CD4-positive, alpha-beta T cell (primary cell): ENCODE measurements at regions not wholly inside any gene's neighbourhood (a gene's known extent, or its start where the extent isn't known, plus 50 kb on each side); places are given as distances from the start of the nearest gene placed in this dataset.

ENCODE experiments used
- ATAC-seq: fragments of 200-7000 bp; cut with Tn5 transposase; one replicate; pipeline ENCODE4 v1.10.0; 2022; ENCODE audit warnings: mild to moderate bottlenecking; ENCODE audit not compliant: poor library complexity
- CTCF ChIA-PET: fragments of 350-600 bp; sonication (Branson Sonifier 250); formaldehyde crosslinking; loops from one replicate; lab custom pipeline; 2021; ENCODE audit warnings: antibody characterized with exemption, inconsistent platforms; lab: Charles Lee
- POLR2A ChIA-PET: fragments of 350-600 bp; sonication (Branson Sonifier 250); formaldehyde crosslinking; loops from one replicate; lab custom pipeline; 2021; ENCODE audit warnings: antibody characterized with exemption, inconsistent platforms; lab: Charles Lee
- DNase-seq, 14 experiments: peaks; one replicate each; pipeline ENCODE4 v3.0.0-alpha.2; 2013 to 2020; ENCODE audit warnings: mixed read lengths in 2 of 14
- H3K27ac ChIP-seq, 2 donors: one replicate each; pipeline versions ENCODE4 v1.5.1 to v1.7.0; 2013; ENCODE audit warnings: low read length in 2 of 2, low read depth in 1 of 2, mild to moderate bottlenecking in 1 of 2
- H3K27me3 ChIP-seq, 2 experiments: 1 replicate in 1 of 2; 2 replicates in 1 of 2; pipeline versions ENCODE4 v1.6.1 to v1.7.0; 2013; ENCODE audit warnings: low read length in 2 of 2, control low read depth in 1 of 2, mild to moderate bottlenecking in 1 of 2, moderate library complexity in 1 of 2; ENCODE audit not compliant: insufficient read depth in 2 of 2, control insufficient read depth in 1 of 2
- H3K36me3 ChIP-seq: one replicate; pipeline ENCODE4 v1.6.1; 2013; ENCODE audit warnings: low read length, control low read depth; ENCODE audit not compliant: insufficient read depth
- H3K4me1 ChIP-seq: one replicate; pipeline ENCODE4 v1.6.1; 2013; ENCODE audit warnings: low read length, control low read depth; ENCODE audit not compliant: insufficient read depth
- H3K4me3 ChIP-seq: one replicate; pipeline ENCODE4 v1.5.1; 2013; ENCODE audit warnings: mild to moderate bottlenecking, low read length, moderate library complexity
- H3K9me3 ChIP-seq, 2 experiments: 1 replicate in 1 of 2; 2 replicates in 1 of 2; pipeline versions ENCODE4 v1.6.1 to v1.7.0; 2013; ENCODE audit warnings: low read length in 2 of 2, mild to moderate bottlenecking in 2 of 2, control low read depth in 1 of 2, moderate library complexity in 1 of 2; ENCODE audit not compliant: control insufficient read depth in 1 of 2, insufficient read depth in 1 of 2
- H3K27ac Mint-ChIP-seq: one replicate; pipeline ENCODE4 v1.8.0; 2020; ENCODE audit warnings: mixed read lengths
- H3K27me3 Mint-ChIP-seq: one replicate; pipeline ENCODE4 v1.8.0; 2021; ENCODE audit warnings: mixed read lengths
- H3K36me3 Mint-ChIP-seq: one replicate; pipeline ENCODE4 v1.8.0; 2021; ENCODE audit warnings: low read depth, mixed read lengths
- H3K4me1 Mint-ChIP-seq: one replicate; pipeline ENCODE4 v1.8.0; 2021; ENCODE audit warnings: low read depth, mixed read lengths
- H3K4me3 Mint-ChIP-seq: one replicate; pipeline ENCODE4 v1.8.0; 2020; ENCODE audit warnings: mild to moderate bottlenecking, mixed read lengths
- H3K9me3 Mint-ChIP-seq: one replicate; pipeline ENCODE4 v1.8.0; 2020; ENCODE audit warnings: mixed read lengths
- intact Hi-C, 2 experiments: fragments of 100-400 bp; cut with DNase I in 1 of 2; cut with micrococcal nuclease in 1 of 2; formaldehyde crosslinking; loops; one replicate each; pipeline versions ENCODE4 v1.15.1 to v1.9.0; 2023 to 2025; cut with DNase I, micrococcal nuclease
- TF ChIP-seq, protein P1 (sequence below): fragments of 200-600 bp; IDR thresholded peaks from one replicate; pipeline ENCODE4 v1.8.0; 2022; ENCODE audit warnings: antibody characterized with exemption, mild to moderate bottlenecking

DNA sequence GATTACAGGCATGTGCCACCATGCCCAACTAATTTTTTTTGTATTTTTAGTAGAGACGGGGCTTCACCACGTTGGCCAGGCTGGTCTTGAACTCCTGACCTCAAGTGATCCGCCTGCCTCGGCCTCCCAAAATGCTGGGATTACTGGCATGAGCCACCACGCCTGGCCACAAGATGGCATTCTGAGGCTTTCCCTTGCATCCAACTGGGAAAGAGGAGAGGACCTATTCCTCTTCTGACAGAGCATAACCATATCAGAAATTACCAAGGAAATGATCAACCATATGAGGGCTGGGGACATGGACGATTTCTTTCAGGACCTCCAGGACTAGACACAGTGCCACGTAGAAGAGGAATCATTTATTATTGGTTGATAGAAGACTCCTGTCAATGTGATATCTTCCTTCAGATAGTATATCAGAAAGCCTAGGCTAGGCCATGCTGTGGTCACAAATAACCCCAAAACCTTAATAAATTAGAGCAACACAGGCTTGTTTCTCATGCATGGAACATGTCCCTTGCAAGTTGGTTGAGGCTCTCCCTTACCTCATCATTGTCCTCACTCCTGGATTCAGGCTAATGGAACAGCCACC lies 372.3 kb upstream of the IL12A start:
- H3K4me1 ChIP-seq, result no peaks in the 10 kb centered on the region
- H3K27ac ChIP-seq, result no peak overlapping the region
- POLR2A ChIA-PET, result no interaction called here
- DNase-seq, result no peak
- H3K4me3 ChIP-seq, result no peak overlapping the region
- no peak for ATAC-seq
- Mint-ChIP-seq H3K36me3 (no peaks in the 10 kb centered on the region), H3K4me3 (no peak overlapping the region), H3K27me3 (no peaks in the 10 kb centered on the region), H3K9me3 (no peaks in the 10 kb centered on the region), H3K27ac (no peak overlapping the region), H3K4me1 (no peaks in the 10 kb centered on the region)
- intact Hi-C loops, result no loop called here
- H3K9me3 ChIP-seq, result no peaks in the 10 kb centered on the region
- no peaks in the 10 kb centered on the region for H3K36me3 ChIP-seq
- no peaks in the 10 kb centered on the region for H3K27me3 ChIP-seq
- TF ChIP-seq, protein P1, sequence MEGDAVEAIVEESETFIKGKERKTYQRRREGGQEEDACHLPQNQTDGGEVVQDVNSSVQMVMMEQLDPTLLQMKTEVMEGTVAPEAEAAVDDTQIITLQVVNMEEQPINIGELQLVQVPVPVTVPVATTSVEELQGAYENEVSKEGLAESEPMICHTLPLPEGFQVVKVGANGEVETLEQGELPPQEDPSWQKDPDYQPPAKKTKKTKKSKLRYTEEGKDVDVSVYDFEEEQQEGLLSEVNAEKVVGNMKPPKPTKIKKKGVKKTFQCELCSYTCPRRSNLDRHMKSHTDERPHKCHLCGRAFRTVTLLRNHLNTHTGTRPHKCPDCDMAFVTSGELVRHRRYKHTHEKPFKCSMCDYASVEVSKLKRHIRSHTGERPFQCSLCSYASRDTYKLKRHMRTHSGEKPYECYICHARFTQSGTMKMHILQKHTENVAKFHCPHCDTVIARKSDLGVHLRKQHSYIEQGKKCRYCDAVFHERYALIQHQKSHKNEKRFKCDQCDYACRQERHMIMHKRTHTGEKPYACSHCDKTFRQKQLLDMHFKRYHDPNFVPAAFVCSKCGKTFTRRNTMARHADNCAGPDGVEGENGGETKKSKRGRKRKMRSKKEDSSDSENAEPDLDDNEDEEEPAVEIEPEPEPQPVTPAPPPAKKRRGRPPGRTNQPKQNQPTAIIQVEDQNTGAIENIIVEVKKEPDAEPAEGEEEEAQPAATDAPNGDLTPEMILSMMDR, result no peak
- CTCF ChIA-PET, result no interaction called here

DNA sequence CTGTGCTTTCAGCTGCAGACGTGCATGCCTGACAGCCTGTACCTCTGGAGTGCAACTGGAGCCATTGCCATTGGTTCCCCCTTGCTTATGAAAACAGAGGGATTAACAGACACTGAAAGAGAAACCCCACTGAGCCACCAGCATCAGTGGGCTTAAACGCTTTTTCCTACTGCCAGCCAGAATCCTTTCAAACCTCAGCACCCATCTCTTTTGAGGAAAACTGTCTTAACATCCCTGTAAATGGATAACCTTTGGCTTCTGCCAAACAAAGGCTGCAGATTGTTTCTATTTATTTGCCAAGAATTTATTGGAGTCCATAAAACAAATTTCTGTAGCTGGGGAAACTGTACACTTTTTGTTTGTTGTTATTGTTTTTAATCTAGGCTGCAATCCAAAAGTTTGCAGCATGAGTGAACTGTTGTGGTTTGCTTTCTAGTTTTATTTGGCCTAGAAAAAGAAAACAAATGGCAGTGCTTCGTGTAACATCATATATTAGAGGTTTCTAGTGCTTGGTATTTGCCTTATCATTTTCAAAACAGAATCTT lies 369.2 kb upstream of the IL12A start:
- H3K4me1 ChIP-seq, result no peaks in the 10 kb centered on the region
- H3K36me3 Mint-ChIP-seq, result no peaks in the 10 kb centered on the region
- no peaks in the 10 kb centered on the region for H3K9me3 Mint-ChIP-seq
- ATAC-seq, result no peak
- no peak for DNase-seq
- no peak overlapping the region for H3K4me3 Mint-ChIP-seq
- ChIA-PET POLR2A (no interaction called here), CTCF (no interaction called here)
- no peak overlapping the region for H3K4me3 ChIP-seq
- no peaks in the 10 kb centered on the region for H3K4me1 Mint-ChIP-seq
- no peaks in the 10 kb centered on the region for H3K27me3 ChIP-seq
- H3K9me3 ChIP-seq, result no peaks in the 10 kb centered on the region
- no peaks in the 10 kb centered on the region for H3K36me3 ChIP-seq
- no peak overlapping the region for H3K27ac ChIP-seq
- TF ChIP-seq, protein P1, result no peak
- no peaks in the 10 kb centered on the region for H3K27me3 Mint-ChIP-seq
- no peak overlapping the region for H3K27ac Mint-ChIP-seq
- intact Hi-C loops, result no loop called here

DNA sequence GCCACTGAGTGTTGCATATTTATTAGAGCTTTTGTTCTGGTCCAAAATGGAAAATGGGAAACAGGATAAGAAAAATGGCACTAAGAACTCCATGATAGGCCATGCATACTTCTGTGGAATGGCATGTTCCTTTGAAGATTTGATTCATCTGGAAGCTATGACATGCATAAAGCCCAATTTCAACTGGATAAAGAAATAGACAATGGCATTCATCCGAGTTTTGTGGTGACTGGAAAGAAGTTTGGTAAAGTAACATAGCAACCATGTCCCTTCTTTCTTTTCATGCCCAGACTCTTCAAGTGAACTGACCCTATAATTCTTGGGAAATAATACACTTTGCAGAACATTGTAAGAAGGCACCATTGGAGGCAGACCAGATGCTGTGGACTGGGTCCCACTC lies 368.4 kb upstream of the IL12A start:
- no peak overlapping the region for H3K4me3 Mint-ChIP-seq
- ATAC-seq, result no peak
- H3K27ac Mint-ChIP-seq, result no peak overlapping the region
- CTCF ChIA-PET, result no interaction called here
- no peaks in the 10 kb centered on the region for H3K27me3 Mint-ChIP-seq
- POLR2A ChIA-PET, result no interaction called here
- Histone ChIP-seq H3K4me1 (no peaks in the 10 kb centered on the region), H3K27ac (no peak overlapping the region), H3K4me3 (no peak overlapping the region), H3K36me3 (no peaks in the 10 kb centered on the region), H3K9me3 (no peaks in the 10 kb centered on the region), H3K27me3 (no peaks in the 10 kb centered on the region)
- DNase-seq, result no peak
- no peaks in the 10 kb centered on the region for H3K36me3 Mint-ChIP-seq
- TF ChIP-seq, protein P1, result no peak
- no peaks in the 10 kb centered on the region for H3K9me3 Mint-ChIP-seq
- intact Hi-C loops, result no loop called here
- H3K4me1 Mint-ChIP-seq, result no peaks in the 10 kb centered on the region
